ENCODE measurements at regions not wholly inside any gene's neighbourhood (a gene's known extent, or its start where the extent isn't known, plus 50 kb on each side); places are given as distances from the start of the nearest gene placed in this dataset.

- TF ChIP-seq, protein P1, sequence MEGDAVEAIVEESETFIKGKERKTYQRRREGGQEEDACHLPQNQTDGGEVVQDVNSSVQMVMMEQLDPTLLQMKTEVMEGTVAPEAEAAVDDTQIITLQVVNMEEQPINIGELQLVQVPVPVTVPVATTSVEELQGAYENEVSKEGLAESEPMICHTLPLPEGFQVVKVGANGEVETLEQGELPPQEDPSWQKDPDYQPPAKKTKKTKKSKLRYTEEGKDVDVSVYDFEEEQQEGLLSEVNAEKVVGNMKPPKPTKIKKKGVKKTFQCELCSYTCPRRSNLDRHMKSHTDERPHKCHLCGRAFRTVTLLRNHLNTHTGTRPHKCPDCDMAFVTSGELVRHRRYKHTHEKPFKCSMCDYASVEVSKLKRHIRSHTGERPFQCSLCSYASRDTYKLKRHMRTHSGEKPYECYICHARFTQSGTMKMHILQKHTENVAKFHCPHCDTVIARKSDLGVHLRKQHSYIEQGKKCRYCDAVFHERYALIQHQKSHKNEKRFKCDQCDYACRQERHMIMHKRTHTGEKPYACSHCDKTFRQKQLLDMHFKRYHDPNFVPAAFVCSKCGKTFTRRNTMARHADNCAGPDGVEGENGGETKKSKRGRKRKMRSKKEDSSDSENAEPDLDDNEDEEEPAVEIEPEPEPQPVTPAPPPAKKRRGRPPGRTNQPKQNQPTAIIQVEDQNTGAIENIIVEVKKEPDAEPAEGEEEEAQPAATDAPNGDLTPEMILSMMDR (IDR thresholded peaks at IDR 0.05; ENCODE audit: insufficient read depth, low read length, poor library complexity, severe bottlenecking) = no peak
- H3K27me3 ChIP-seq (replicated peaks; ENCODE audit: control insufficient read depth, insufficient read depth, low read length) = no peaks in the 10 kb centered on the region
- no peak for DNase-seq (ENCODE audit: extremely low read depth, insufficient read length)
- no peak overlapping the region for H3K4me3 ChIP-seq (replicated peaks; ENCODE audit: low read depth, low read length)
- no peaks in the 10 kb centered on the region for H3K36me3 ChIP-seq (ENCODE audit: control insufficient read depth, insufficient read depth, low read length)
These were observed 97.6 kb upstream of the NKX1-1 start for GRCh38 chr4:1503583-1504471.

DNA sequence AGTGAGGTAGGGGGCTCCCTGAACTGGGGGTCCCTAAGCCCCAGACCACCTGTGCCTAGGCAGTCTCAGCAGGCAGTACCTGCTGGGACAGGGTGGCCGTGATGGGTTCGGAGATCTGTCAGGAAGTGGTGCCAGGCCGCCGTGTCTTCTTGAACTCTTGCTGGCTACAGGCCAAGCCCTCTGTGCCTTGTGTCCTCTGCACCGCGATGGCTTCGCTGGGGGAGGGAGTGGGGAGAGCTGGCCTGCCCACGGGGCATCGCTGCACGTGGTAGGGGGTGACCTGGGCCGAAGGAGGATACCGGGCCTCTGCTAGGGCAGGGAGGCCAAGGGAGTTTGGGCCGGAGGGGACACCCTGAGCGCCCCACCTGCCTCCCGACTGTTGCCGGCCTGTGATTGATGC, 96.7 kb upstream of the NKX1-1 start:
- H3K27me3 ChIP-seq (replicated peaks; ENCODE audit: control insufficient read depth, insufficient read depth, low read length) = no peaks in the 10 kb centered on the region
- no peak for DNase-seq (ENCODE audit: extremely low read depth, insufficient read length)
- H3K36me3 ChIP-seq (ENCODE audit: control insufficient read depth, insufficient read depth, low read length) = no peaks in the 10 kb centered on the region

GRCh38 chr4:1502501-1502886, 96.3 kb upstream of the NKX1-1 start:
- TF ChIP-seq, protein P1 (IDR thresholded peaks at IDR 0.05; ENCODE audit: insufficient read depth, low read length, poor library complexity, severe bottlenecking) = no peak
- no peak overlapping the region for H3K4me3 ChIP-seq (replicated peaks; ENCODE audit: low read depth, low read length)
- no peaks in the 10 kb centered on the region for H3K36me3 ChIP-seq (ENCODE audit: control insufficient read depth, insufficient read depth, low read length)
- DNase-seq (ENCODE audit: extremely low read depth, insufficient read length) = no peak
- H3K27me3 ChIP-seq (replicated peaks; ENCODE audit: control insufficient read depth, insufficient read depth, low read length) = no peaks in the 10 kb centered on the region

More for the DNA sequence above, 96.7 kb upstream of the NKX1-1 start:
- TF ChIP-seq, protein P1 (IDR thresholded peaks at IDR 0.05; ENCODE audit: insufficient read depth, low read length, poor library complexity, severe bottlenecking) = no peak
- H3K4me3 ChIP-seq (replicated peaks; ENCODE audit: low read depth, low read length) = no peak overlapping the region

DNA sequence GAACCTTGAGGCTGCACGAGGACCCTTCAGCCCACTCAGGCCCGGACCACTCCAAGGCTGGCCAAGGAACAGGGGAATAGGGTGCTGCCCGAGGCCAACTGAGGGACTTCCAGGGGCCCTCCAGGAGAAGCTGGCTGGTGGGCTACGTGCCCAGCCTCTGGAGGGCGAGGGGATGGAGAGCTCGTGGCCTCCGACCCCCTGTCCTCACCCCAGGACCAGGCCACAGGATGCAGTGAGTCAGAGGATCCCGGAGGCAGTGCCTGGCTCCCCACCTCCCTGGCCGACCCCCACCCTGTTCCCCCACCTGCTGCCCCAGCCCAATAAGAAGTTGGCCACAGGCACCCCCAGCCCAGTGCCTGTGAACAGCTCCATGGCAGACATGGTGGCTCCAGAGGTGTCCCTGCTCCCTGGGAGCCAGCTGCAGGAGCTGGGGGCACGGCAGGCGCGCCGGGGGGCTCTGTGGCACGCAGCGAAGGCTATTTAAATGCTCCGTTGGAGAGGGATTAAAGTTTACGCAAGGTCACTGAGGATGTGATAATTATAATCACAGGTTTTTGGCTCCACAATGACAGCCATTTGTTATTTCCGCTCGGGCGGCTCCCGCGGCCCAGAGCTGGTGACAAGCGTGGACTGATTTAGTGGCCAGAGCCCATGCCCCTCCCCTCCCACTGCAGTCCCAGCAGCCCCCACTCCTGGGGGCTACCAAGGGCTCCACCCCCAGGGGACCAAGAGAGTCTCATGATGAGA, 95.7 kb upstream of the NKX1-1 start:
- no peak for DNase-seq (ENCODE audit: extremely low read depth, insufficient read length)
- no peaks in the 10 kb centered on the region for H3K27me3 ChIP-seq (replicated peaks; ENCODE audit: control insufficient read depth, insufficient read depth, low read length)
- no peak overlapping the region for H3K4me3 ChIP-seq (replicated peaks; ENCODE audit: low read depth, low read length)
- TF ChIP-seq, protein P1 (IDR thresholded peaks at IDR 0.05; ENCODE audit: insufficient read depth, low read length, poor library complexity, severe bottlenecking) = no peak
- no peaks in the 10 kb centered on the region for H3K36me3 ChIP-seq (ENCODE audit: control insufficient read depth, insufficient read depth, low read length)

- no peak for DNase-seq (ENCODE audit: extremely low read depth, insufficient read length)
- no peaks in the 10 kb centered on the region for H3K27me3 ChIP-seq (replicated peaks; ENCODE audit: control insufficient read depth, insufficient read depth, low read length)
These were observed 94.9 kb upstream of the NKX1-1 start for GRCh38 chr4:1500966-1501753.

More at GRCh38 chr4:1500966-1501753, 94.9 kb upstream of the NKX1-1 start:
- Histone ChIP-seq H3K36me3 (ENCODE audit: control insufficient read depth, insufficient read depth, low read length) (no peaks in the 10 kb centered on the region), H3K4me3 (replicated peaks; ENCODE audit: low read depth, low read length) (no peak overlapping the region)
- TF ChIP-seq, protein P1 (IDR thresholded peaks at IDR 0.05; ENCODE audit: insufficient read depth, low read length, poor library complexity, severe bottlenecking) = no peak
